Tongue (tissue), 1 donor: ENCODE measurements at regions not wholly inside any gene's neighbourhood (a gene's known extent, or its start where the extent isn't known, plus 50 kb on each side); places are given as distances from the start of the nearest gene placed in this dataset.
"Not testable (repeated sequence)": the region's sequence is repeated elsewhere in the genome, so short reads cannot be mapped to it uniquely, and the experiment has no call there.

ENCODE experiments used
- DNase-seq: peaks from one replicate; pipeline ENCODE4 v3.0.0-alpha.2; 2015

- DNase-seq, result no peak
Measured at GRCh38 chr1:29934255-29934772, 698.0 kb downstream of the PTPRU start.

GRCh38 chr1:29933067-29933466, 696.7 kb downstream of the PTPRU start:
- DNase-seq, result no peak

- no peak for DNase-seq
Measured at GRCh38 chr1:29932626-29933025, 696.3 kb downstream of the PTPRU start.

- DNase-seq, result no peak
Measured at GRCh38 chr1:29931477-29932175, 695.3 kb downstream of the PTPRU start.

GRCh38 chr1:29925058-29925457, 688.7 kb downstream of the PTPRU start:
- DNase-seq, result no peak

GRCh38 chr1:29924017-29924431, 687.7 kb downstream of the PTPRU start:
- no peak for DNase-seq

GRCh38 chr1:29921741-29922140, 685.4 kb downstream of the PTPRU start:
- DNase-seq, result no peak

- no peak for DNase-seq
Measured at GRCh38 chr1:29920784-29921183, 684.5 kb downstream of the PTPRU start.

GRCh38 chr1:29920316-29920715, 684.0 kb downstream of the PTPRU start:
- no peak for DNase-seq

- not testable (repeated sequence) for DNase-seq
Measured at GRCh38 chr1:29919041-29919440, 682.7 kb downstream of the PTPRU start.

- DNase-seq, result no peak
Measured at GRCh38 chr1:29916656-29917369, 680.5 kb downstream of the PTPRU start.

GRCh38 chr1:29914936-29915335, 678.6 kb downstream of the PTPRU start:
- no peak for DNase-seq

GRCh38 chr1:29912425-29912824, 676.1 kb downstream of the PTPRU start:
- DNase-seq, result peak; percentile 23

- DNase-seq, result no peak
Measured at GRCh38 chr1:29909962-29910361, 673.6 kb downstream of the PTPRU start.

GRCh38 chr1:29907596-29907995, 671.3 kb downstream of the PTPRU start:
- no peak for DNase-seq

- no peak for DNase-seq
Measured at GRCh38 chr1:29906927-29907326, 670.6 kb downstream of the PTPRU start.

- no peak for DNase-seq
Measured at GRCh38 chr1:29903548-29904166, 667.3 kb downstream of the PTPRU start.

- peak; percentile 68 for DNase-seq
Measured at GRCh38 chr1:29901624-29902325, 665.5 kb downstream of the PTPRU start.

- peak; percentile 84 for DNase-seq
Measured at GRCh38 chr1:29900712-29901111, 664.4 kb downstream of the PTPRU start.

GRCh38 chr1:29900104-29900679, 663.9 kb downstream of the PTPRU start:
- peak; percentile 36 for DNase-seq

- DNase-seq, result no peak
Measured at GRCh38 chr1:29896791-29897714, 660.7 kb downstream of the PTPRU start.
